SK-N-SH (cell line): ENCODE measurements at regions not wholly inside any gene's neighbourhood (a gene's known extent, or its start where the extent isn't known, plus 50 kb on each side); places are given as distances from the start of the nearest gene placed in this dataset.

Experiments
- CHD2 ChIP-seq: fragments of 150-350 bp; IDR thresholded peaks from 2 replicates; pipeline ENCODE4 v1.6.1; 2018; ENCODE audit warnings: low read length; ENCODE audit not compliant: partially characterized antibody
- CTCF ChIP-seq: fragments of 200-600 bp; sonication (generic); IDR thresholded peaks from 2 replicates; pipeline ENCODE4 v1.6.1; 2017; ENCODE audit warnings: antibody characterized with exemption, mild to moderate bottlenecking, moderate library complexity
- FOXM1 ChIP-seq: IDR thresholded peaks from 2 replicates; pipeline ENCODE4 v1.4.0; 2012; ENCODE audit warnings: low read depth, mild to moderate bottlenecking
- JUND ChIP-seq: IDR thresholded peaks from 2 replicates; pipeline ENCODE4 v1.4.0; 2012
- POLR2AphosphoS5 ChIP-seq: IDR thresholded peaks from 2 replicates; pipeline ENCODE4 v1.6.1; 2012; ENCODE audit warnings: low read depth, low read length
- REST ChIP-seq: IDR thresholded peaks from 2 replicates; pipeline ENCODE4 v1.6.1; 2012; ENCODE audit warnings: mild to moderate bottlenecking, low read depth, low read length, moderate library complexity
- SIN3A ChIP-seq: IDR thresholded peaks from 2 replicates; pipeline ENCODE4 v1.6.1; 2012; ENCODE audit warnings: low read depth, mild to moderate bottlenecking, low read length, moderate library complexity, borderline replicate concordance
- SMC3 ChIP-seq: IDR thresholded peaks from 2 replicates; pipeline ENCODE4 v1.6.1; 2012; ENCODE audit warnings: low read depth, low read length, improper control_type of control experiment
- USF2 ChIP-seq: fragments of 150-350 bp; IDR thresholded peaks from 2 replicates; pipeline ENCODE4 v1.6.1; 2017; ENCODE audit warnings: antibody characterized with exemption, low read length, low read depth, borderline replicate concordance
- ZBTB33 ChIP-seq: IDR thresholded peaks from 2 replicates; pipeline ENCODE4 v1.4.0; 2012; ENCODE audit warnings: low read depth, borderline replicate concordance

- no peak for TF ChIP-seq POLR2AphosphoS5
- TF ChIP-seq USF2, result no peak
- no peak for TF ChIP-seq CHD2
- TF ChIP-seq REST, result no peak
- no peak for TF ChIP-seq CTCF
- no peak for TF ChIP-seq SMC3
- no peak for TF ChIP-seq SIN3A
- TF ChIP-seq FOXM1, result no peak
- TF ChIP-seq JUND, result no peak
- TF ChIP-seq ZBTB33, result no peak
Measured at GRCh38 chr1:101141376-101141775, 95.4 kb upstream of the S1PR1 start.
